HG03520 (cell line): ENCODE measurements at regions not wholly inside any gene's neighbourhood (a gene's known extent, or its start where the extent isn't known, plus 50 kb on each side); places are given as distances from the start of the nearest gene placed in this dataset.

Experiments
- ATAC-seq: cut with Tn5 transposase; IDR thresholded peaks from one replicate; pipeline ENCODE4 v1.9.1; 2021; ENCODE audit warnings: mild to moderate bottlenecking, moderate library complexity; ENCODE audit not compliant: unreplicated experiment

DNA sequence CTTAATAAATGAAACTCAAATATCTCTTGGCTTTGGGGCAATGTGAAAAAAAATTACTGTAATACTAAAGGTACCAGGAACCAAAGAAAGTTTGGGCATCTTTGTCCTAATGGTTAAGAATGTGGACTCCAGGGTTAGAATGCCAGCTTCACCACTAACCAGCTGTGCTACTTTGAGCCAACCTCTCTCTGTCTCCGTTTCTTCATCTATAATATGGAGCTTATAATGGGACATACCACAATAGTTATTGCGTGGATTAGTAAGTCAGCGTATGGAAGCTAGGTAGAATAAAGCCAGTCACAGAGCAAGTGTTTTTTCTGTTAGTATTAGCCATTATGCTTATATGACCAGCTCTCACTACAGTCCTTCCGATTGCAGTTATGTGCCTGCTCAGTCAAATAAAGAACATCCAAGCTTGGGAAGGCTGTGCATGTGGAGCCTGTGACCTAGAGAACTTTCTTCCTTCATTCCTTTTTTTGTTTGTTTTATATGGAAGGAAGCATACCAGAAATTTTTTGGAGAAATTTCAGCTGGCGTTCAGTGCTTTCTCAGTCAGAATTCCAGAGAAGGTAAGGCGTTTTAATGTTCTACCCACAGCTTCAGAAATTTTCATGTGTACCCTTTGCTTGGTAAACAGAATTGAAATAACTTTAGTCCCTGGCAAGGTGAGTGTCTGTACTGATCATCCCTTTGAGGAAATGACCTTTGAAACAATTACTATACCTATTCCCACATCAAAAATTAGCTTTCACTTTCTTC is 114.0 kb upstream of the RND3 start:
- no peak for ATAC-seq

DNA sequence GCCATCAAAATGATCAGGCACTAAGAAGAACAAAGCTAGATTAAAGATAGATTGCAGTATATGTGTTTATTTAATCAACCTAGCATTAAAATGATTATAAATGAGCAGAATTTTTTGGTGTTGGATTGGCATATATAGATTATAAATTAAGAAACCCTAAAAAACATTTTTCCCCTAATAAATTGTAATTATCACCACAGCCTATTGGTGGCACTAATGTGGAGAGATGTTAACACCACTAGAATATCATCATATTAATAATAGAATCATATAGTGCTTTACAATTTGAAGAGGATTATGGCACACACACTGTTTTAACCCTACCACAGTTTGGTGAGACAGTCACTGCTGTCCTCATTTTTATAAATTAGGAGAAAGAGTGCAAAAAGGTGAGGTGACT is 112.4 kb upstream of the RND3 start:
- no peak for ATAC-seq

DNA sequence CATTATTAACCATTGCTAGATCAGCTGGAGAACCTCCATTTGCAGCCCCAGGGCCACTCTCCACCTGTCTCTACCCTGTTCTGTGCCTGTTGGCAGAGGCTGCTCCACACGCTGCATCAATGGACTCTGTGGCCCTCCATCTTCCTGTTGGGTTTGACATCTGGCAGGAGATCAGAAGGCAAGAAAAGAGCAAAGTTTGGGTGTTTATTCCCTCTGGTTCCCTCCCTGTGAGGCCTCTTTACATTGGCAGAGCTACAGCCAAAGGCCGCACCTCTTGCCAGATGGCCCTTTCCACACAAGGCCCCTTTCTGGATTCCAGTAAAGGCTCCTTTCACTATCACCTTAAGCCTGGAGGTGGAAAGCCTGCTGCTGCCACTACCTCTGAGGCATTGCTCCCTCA is 110.9 kb upstream of the RND3 start:
- no peak for ATAC-seq

DNA sequence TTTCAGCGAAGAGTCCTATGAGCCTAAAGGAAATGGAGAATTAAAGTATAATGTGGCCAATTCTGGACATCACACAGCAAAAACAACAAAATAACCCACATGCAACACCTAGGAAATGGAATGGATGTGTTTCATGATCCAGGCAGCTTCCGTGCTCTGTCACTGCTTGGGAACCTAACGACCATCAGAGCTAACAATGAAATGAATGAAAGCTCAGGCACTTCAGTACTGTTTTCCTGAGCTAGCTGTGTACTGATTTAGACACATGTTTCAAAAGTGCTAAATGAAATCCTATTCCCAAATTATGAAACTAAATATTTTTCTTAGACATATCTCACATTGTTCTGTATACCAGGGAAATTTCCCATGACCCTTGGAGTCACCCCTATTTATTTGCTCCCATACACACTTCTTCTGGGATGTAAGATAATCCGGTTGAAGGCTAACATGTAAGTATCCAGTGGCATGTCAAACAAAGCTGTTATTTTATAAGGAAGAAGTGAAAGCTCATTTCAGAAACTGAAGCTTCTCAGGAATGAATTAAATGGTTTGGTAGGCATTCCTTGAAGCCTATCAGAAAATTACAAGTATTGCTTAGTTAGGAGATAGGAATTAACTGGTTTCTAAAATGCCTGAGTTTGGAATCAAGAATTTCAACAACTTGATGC is 108.5 kb upstream of the RND3 start:
- no peak for ATAC-seq

DNA sequence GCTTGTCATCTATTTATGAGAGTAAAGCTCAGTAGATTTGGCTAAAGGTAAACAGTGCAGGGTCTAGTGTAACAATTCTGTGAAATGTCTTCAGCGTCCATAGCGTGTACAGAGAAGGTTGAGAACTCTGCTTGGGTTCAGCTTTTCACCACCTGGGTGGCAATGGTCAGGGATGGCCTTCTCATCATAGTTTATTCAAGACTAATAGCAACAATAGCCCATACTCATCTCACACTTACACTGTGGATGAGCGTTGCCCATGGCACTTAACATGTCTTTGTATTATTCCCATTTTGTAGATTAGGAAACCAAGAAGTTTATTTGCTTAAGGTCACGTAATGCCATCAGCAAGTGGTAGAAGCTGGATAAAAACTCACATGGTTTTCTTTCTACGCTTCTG is 106.8 kb upstream of the RND3 start:
- no peak for ATAC-seq

DNA sequence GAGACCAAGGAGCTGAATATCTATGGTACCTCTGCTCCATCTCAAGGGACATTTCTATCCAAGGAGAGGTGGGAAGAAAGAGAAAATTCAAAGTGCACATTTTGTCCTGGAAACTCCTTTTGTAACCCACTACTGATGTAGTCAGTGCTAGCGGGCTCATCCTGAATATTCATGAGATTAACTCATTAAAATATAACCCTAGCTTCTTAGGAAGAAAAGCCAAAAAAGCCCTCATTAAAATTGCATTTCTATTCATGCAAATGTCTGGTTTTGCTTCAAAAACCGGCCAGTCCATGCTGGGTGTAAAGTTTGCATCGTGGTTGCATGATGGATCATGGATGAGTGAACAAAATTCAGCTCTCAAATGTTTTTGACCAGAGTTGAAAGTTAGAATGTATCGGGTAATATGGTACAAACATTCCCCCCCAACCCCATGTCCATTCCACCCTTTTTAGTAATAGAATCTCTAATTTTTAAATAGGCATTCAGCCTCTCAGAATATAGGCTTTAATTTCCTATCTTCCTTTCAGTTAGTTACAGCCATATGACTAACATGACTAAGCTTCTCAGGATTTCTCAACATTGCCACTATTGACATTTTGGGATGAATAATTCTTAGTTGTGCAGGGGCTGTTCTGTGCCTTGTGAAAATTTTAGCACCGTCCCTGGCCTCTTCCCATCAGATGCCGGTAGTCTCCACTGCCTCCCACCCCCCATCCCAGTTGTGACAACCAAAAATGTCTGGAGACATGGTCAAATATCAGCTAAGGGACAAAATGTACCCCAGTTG is 104.2 kb upstream of the RND3 start:
- ATAC-seq, result no peak

DNA sequence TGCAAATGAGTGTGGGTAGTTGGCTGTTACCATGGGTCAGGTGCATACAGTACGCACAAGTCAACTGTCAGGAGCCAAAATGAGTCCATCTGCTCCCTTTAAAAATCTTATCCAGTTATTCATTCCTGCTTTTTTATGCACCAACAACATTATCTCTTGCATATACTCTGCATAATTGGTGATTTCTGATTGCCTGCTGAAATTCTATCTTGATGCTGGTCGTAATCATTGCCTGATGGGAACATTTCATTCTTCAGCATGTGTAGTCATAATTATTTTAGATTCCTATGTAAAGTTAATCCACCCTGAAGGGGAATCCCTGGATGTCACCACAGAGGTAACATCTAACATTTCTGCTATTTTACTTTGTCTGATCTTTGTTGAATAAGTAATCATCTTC is 102.2 kb upstream of the RND3 start:
- no peak for ATAC-seq

DNA sequence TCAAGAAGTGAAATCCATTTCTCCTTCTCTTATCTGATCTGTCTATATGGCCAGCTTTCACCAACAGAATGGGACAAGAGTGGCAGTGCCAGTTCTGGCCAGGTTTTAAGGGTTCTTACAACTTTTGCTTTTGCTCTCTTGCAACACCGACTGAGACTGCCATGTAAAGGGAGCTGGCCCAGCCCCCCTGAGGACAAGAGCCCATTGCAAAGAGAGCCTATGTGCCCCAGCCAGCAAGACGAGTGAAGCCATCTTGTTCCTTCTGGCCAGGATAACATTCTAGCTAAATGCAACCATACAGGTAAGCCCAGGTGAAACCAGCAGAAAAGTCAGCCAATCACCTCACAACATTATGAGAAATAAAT is 101.0 kb upstream of the RND3 start:
- ATAC-seq, result no peak

DNA sequence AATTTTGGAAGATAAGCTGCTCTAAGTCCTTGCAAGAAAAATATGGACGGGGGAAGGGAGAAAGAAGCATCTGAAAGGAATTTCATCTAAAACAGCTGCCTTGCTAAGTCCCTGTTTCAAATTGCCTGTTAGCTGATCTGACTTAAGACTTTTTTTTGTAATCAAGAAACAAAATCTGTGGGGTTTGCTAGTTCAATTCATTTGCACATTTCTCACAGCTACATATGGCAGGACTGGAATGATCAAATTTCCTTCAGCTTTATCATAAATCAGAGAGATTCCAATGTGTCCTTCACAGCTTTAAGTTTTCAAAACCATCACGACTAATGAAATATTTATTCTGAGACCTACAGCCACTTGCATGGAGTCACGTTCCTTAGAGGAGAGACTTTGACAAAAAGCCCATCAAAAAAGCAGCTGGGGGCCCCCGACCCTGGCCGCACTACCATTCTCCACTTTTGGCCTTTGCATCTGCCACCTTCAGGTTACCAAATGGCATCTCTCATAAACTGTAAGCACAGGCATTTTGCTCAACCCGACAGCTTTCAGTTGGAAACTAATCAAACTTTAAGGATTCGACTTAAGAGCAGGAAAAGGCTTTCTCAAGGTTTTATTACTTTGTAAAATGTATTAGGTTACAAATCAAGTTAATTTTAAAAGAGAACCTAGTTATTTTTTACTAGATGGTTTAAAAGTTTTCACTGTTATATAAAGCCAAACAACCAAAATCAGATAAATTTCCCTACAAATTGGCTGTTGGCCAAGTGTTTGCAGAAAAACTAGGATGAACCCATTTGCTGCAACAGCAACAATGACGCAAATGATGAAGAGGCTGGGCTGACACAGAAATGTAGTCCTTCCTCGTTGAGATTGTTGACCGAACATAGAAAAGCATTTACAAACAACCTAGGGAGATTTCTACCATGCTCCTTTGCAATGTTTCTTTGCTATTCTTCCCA is 100.4 kb upstream of the RND3 start:
- no peak for ATAC-seq

DNA sequence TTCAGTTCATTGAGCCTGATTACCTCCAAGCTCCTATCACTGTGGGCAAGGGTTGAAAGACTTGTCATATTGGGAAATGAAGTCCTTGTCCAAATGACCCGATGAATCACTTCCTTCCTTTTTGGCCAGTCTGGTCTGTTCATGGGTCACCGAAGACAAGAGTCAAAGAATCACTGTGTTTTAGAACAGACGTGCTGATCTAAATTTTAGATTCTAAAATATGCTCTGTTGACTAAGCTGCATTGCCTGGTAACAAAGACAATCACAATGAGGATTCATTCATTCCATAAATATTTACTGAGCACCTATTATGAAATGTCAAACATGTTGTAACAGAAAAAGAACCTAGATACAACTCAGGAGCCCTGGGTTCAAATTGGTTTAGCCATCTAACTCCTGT is 99.4 kb upstream of the RND3 start:
- no peak for ATAC-seq

DNA sequence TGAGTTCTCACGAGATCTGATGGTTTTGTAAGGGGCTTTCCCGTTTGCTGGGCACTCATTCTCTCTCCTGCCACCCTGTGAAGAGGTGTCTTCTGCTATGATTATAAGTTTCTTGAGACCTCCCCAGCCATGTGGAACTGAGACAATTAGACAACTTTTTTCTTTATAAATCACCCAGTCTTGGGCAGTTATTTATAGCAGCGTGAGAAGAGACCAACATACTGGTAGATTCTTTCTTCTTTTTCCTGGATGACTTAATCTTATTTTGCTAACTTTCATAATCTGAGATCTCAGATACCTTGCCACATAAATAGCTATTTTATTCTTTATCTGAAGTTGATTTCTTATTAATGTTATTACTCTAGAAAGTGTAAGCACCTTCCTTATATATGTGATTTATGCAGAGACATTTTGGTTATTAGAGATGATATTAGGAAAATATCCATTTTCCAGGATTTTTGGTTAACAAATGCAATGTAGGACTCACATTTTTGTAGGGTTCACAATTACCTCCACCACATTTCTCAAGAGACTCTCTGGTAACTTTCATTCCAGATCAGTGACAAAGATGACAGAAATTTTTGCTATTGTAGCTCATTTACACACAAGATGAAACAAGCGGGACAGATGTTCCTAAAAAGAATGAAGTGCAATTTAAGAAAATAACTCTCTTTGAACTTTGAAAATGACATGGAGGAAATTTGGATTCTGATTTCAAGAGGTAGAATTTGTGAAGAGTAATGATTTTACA is 97.9 kb upstream of the RND3 start:
- ATAC-seq, result no peak

DNA sequence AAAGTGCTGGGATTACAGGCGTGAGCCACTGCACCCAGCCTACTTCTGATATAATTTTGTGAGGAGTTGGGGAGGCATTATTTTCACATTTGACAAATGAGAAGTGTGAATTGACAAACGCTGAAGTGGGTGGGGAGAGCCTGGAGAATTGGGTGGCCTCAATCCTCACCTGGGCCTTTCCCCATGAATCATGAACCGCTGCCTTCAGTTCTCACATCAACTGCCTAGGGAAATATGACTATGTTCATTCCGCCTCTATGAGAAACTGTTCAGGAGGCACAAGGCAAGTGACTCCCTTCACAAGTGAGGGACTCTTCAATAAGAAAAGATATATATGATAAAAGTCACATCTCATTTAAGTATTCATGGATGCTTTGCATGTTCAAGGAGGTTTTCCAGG is 96.6 kb upstream of the RND3 start:
- no peak for ATAC-seq

DNA sequence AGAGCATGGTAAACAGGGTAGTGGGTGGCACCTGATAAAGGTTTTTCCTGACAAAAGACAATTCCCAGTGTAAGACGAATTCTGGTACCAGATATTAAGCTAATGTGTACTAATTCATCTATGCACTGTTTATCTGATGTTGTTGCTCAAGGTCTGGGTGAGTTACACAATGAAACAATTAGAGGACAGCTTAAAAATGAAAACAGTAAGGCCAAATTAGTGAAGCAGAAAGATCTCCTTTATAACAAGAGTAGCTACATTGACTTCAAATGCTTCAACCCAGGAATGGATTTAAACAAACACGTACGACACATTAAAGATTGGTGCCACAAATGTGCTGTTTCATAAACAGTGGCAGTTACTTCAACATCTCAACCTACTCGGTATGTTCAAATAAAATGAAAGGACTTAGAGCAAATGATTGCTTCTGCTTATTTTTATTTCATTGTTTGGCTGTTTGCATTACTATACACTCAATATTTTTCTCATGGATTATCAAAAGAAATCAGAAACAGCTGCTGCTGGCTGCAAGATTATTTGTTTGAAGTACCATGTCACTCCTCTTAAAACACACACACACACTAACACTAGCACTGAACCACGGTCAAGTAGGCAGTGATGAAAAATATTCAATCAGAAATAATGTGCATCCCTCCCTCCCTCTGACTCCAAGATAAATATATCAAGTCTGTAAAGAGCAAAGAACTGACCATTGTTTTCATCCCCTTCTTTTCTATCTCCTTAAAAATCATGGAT is 94.4 kb upstream of the RND3 start:
- ATAC-seq, result no peak

DNA sequence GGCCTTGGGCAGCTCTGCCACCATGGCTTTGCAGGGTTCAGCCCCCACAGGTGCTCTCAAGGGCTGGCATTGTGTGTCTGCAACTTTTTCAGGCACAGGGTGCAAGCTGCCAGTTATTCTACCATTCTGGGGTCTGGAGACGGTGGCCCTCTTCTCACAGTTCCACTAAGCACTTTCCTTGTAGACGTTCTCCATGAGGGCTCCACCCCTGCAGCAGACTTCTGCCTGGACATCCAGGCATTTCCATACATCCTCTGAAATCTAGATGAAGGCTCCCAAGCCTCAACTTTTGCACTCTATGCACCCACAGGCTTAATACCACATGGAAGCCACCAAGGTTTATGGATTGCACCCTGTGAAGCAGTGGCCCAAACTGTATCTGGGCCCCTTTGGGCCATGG is 91.0 kb upstream of the RND3 start:
- no peak for ATAC-seq

DNA sequence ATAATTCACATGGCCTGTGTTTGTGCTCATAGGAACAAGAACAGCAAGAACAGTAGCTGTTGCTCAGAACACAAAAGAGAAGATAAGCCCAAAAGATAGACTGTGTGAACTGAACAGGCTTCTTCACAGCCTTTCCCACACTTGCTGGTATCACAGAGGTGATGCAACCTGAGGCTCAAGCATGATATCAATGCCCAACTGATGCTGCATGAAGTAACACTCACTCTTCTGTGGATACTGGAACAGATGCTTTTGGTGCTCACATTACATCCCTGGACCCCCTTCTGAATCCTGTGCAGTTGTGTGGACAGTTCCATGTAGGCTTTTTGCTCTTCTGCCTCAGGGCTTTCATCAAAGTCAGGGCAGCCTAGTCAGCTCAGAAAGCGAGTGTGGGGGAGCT is 88.4 kb upstream of the RND3 start:
- ATAC-seq, result no peak

DNA sequence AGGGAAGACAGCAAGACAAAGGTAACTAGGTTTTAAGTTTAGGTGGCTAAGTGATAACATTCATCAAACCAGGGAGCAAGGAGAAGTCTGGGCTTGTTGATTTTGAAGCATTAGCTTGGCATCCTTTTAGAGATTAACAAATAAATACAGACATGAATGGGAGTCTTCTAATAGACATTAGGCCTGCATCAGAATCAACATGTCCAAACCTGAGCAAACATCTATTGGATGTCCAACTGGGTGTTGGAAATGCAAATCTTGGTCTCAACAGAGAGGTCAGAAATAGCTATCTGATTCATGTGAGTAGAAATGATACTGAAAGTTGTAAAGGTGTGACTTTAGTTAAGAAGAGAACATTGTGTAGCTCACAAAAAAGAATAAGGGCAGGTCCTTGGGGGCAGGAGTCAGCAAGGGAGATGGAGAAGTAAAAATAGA is 85.5 kb upstream of the RND3 start:
- peak; percentile 99 for ATAC-seq

DNA sequence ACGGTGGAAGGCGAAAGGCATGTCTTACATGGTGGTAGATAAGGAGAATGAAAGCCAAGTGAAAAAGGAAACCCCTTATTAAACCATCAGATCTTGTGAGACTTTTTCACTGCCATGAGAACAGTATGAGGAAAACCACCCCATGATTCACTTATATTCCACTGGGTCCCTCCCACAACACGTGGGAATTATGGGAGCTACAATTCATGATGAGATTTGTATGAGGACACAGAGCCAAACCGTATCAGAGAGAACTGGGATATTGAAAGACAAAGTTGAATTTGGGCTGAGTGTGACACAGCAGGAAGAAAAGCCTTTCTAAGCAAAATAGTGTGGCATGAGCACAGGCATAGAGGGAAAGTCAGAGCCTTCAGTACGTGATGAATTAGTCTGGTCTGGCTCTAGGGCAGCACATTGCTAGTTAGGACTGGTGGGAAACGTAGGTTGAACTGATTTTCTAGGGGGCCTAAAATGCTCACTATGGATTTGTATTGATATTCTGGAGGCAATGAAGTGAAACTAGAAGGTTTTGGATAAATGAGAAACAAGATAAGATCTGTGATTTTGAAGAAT is 84.8 kb upstream of the RND3 start:
- ATAC-seq, result no peak

DNA sequence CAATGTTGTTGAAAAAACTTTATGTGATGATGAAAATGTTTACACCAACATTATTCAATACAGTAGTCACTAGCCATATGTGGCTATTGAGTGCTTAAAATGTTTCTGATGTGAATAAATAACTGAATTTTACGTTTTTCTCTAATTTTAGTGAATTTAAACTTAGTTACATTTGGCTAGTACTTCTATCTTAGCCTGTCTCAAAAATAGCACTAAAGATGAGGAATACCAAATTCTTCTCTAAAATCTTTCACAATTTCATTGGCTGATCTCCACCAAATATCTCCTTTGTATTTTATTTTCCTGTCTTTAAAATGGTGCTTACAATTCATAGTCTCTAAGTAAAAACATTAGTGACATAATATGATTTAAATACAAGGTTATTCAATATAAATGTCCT is 83.7 kb upstream of the RND3 start:
- no peak for ATAC-seq

DNA sequence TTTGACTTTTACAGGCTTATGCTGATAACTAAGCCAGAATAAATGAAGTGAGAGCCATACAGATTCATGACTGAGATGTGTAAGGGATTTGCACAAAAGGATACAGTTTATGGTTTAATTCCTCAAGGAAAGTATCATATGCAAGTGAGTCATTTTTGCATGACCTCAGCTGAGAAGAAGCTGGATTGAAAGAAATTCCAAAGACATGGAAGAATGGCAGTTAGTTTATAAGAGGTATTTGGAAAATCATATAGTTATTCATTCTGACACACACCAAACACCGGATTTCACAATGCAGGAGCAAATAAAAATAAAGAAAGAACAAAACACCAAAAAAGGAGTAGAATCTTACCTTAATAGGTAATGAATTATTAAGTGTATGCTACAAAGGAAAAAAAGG is 83.2 kb upstream of the RND3 start:
- no peak for ATAC-seq
